GM12878 (cell line): ENCODE measurements at regions not wholly inside any gene's neighbourhood (a gene's known extent, or its start where the extent isn't known, plus 50 kb on each side); places are given as distances from the start of the nearest gene placed in this dataset.
A peak's percentile ranks its signal among the peaks of the same experiment; 100 is the strongest.

Experiments used
- BRCA1 ChIP-seq: IDR thresholded peaks from 2 replicates; pipeline ENCODE4 v1.6.1; 2011; ENCODE audit warnings: low read depth, low read length, improper control_type of control experiment
- CEBPB ChIP-seq, 2 experiments: fragments of 150-350 bp in 1 of 2; IDR thresholded peaks; 2 replicates each; pipeline ENCODE4 v1.6.1; 2012 to 2014; ENCODE audit warnings: low read depth in 2 of 2, low read length in 2 of 2, borderline replicate concordance in 1 of 2, inconsistent platforms in 1 of 2
- CHD2 ChIP-seq: IDR thresholded peaks from 2 replicates; pipeline ENCODE4 v1.6.1; 2011; ENCODE audit warnings: low read depth, low read length, improper control_type of control experiment, borderline replicate concordance
- CUX1 ChIP-seq: IDR thresholded peaks from 2 replicates; pipeline ENCODE4 v1.6.1; 2012; ENCODE audit warnings: improper control_type of control experiment, low read depth, low read length; ENCODE audit not compliant: insufficient replicate concordance
- DPF2 ChIP-seq: fragments of 450-650 bp; IDR thresholded peaks from 2 replicates; pipeline ENCODE4 v1.6.1; 2017; ENCODE audit warnings: mild to moderate bottlenecking
- MEF2B ChIP-seq: fragments of 450-650 bp; IDR thresholded peaks from 2 replicates; pipeline ENCODE4 v1.6.1; 2018; ENCODE audit warnings: mild to moderate bottlenecking, moderate library complexity; ENCODE audit not compliant: partially characterized antibody, poor library complexity, severe bottlenecking
- MTA2 ChIP-seq: fragments of 450-650 bp; IDR thresholded peaks from 2 replicates; pipeline ENCODE4 v1.6.1; 2016; ENCODE audit warnings: low read depth, mild to moderate bottlenecking, moderate library complexity
- MXI1 ChIP-seq: fragments of 150-350 bp; IDR thresholded peaks from 2 replicates; pipeline ENCODE4 v1.6.1; 2011; ENCODE audit warnings: low read depth, mild to moderate bottlenecking, inconsistent platforms, low read length, improper control_type of control experiment
- MYC ChIP-seq: IDR thresholded peaks from 2 replicates; pipeline ENCODE4 v1.6.1; 2011; ENCODE audit warnings: mild to moderate bottlenecking, low read length, moderate library complexity, inconsistent platforms; ENCODE audit not compliant: insufficient read depth, insufficient replicate concordance, insufficient read length, severe bottlenecking
- NFIC ChIP-seq: IDR thresholded peaks from 2 replicates; pipeline ENCODE4 v1.6.1; 2012; ENCODE audit warnings: low read depth, mild to moderate bottlenecking, inconsistent platforms, low read length, moderate library complexity
- RELA ChIP-seq: fragments of 450-650 bp; IDR thresholded peaks from 2 replicates; pipeline ENCODE4 v1.8.0; 2014; ENCODE audit warnings: borderline replicate concordance; ENCODE audit not compliant: partially characterized antibody
- SMARCA5 ChIP-seq: fragments of 450-650 bp; IDR thresholded peaks from 2 replicates; pipeline ENCODE4 v1.6.1; 2017; ENCODE audit warnings: mild to moderate bottlenecking
- SREBF2 ChIP-seq: IDR thresholded peaks from 2 replicates; pipeline ENCODE4 v1.6.1; 2012; ENCODE audit warnings: mild to moderate bottlenecking, low read length
- USF1 ChIP-seq: IDR thresholded peaks from 2 replicates; pipeline ENCODE4 v1.6.1; 2011; ENCODE audit warnings: borderline replicate concordance, low read depth, mild to moderate bottlenecking, moderate library complexity, mixed read lengths, low read length; ENCODE audit not compliant: insufficient read depth; ENCODE audit errors: extremely low read length
- USF2 ChIP-seq: IDR thresholded peaks from 2 replicates; pipeline ENCODE4 v1.6.1; 2011; ENCODE audit warnings: low read depth, low read length, improper control_type of control experiment, borderline replicate concordance
- ZSCAN29 ChIP-seq: fragments of 450-650 bp; IDR thresholded peaks from 2 replicates; pipeline ENCODE4 v1.6.1; 2017; ENCODE audit warnings: mild to moderate bottlenecking, moderate library complexity
- ZZZ3 ChIP-seq: IDR thresholded peaks from 2 replicates; pipeline ENCODE4 v1.6.1; 2011; ENCODE audit warnings: low read depth; ENCODE audit not compliant: control insufficient read depth, insufficient read length
- TF ChIP-seq, protein P1 (sequence below): IDR thresholded peaks from 2 replicates; pipeline ENCODE4 v1.6.1; 2011; ENCODE audit warnings: borderline replicate concordance, low read depth, mild to moderate bottlenecking, moderate library complexity, low read length; ENCODE audit not compliant: insufficient read depth, poor library complexity, severe bottlenecking
- TF ChIP-seq, protein P2 (sequence below): fragments of 450-650 bp; IDR thresholded peaks from 2 replicates; pipeline ENCODE4 v1.6.1; 2017; ENCODE audit warnings: mild to moderate bottlenecking

- TF ChIP-seq SREBF2 (no peak), ZZZ3 (no peak), DPF2 (no peak), NFIC (no peak), MYC (no peak), USF2 (no peak; the same call in 1 of the 2 replicates), ZSCAN29 (no peak), MXI1 (no peak), CHD2 (no peak), SMARCA5 (no peak), MTA2 (no peak), USF1 (peak; percentile 71), CUX1 (no peak), MEF2B (no peak), BRCA1 (no peak), RELA (no peak), CEBPB (IDR thresholded peaks at IDR 0.05; ENCODE audit: borderline replicate concordance in 1 of 2, low read depth in 2 of 2, low read length in 2 of 2) (no peak)
- TF ChIP-seq, protein P1, sequence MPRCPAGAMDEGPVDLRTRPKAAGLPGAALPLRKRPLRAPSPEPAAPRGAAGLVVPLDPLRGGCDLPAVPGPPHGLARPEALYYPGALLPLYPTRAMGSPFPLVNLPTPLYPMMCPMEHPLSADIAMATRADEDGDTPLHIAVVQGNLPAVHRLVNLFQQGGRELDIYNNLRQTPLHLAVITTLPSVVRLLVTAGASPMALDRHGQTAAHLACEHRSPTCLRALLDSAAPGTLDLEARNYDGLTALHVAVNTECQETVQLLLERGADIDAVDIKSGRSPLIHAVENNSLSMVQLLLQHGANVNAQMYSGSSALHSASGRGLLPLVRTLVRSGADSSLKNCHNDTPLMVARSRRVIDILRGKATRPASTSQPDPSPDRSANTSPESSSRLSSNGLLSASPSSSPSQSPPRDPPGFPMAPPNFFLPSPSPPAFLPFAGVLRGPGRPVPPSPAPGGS: no peak
- TF ChIP-seq, protein P2, sequence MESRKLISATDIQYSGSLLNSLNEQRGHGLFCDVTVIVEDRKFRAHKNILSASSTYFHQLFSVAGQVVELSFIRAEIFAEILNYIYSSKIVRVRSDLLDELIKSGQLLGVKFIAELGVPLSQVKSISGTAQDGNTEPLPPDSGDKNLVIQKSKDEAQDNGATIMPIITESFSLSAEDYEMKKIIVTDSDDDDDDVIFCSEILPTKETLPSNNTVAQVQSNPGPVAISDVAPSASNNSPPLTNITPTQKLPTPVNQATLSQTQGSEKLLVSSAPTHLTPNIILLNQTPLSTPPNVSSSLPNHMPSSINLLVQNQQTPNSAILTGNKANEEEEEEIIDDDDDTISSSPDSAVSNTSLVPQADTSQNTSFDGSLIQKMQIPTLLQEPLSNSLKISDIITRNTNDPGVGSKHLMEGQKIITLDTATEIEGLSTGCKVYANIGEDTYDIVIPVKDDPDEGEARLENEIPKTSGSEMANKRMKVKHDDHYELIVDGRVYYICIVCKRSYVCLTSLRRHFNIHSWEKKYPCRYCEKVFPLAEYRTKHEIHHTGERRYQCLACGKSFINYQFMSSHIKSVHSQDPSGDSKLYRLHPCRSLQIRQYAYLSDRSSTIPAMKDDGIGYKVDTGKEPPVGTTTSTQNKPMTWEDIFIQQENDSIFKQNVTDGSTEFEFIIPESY: no peak
Measured at GRCh38 chr4:24472514-24473308, 111.6 kb downstream of the DHX15 start (continued).
